HS-27A (cell line): ENCODE measurements at regions not wholly inside any gene's neighbourhood (a gene's known extent, or its start where the extent isn't known, plus 50 kb on each side); places are given as distances from the start of the nearest gene placed in this dataset.

Source experiments
- DNase-seq: peaks from one replicate; pipeline ENCODE4 v3.0.0-alpha.2; 2012; ENCODE audit warnings: low read depth, missing footprints

DNA sequence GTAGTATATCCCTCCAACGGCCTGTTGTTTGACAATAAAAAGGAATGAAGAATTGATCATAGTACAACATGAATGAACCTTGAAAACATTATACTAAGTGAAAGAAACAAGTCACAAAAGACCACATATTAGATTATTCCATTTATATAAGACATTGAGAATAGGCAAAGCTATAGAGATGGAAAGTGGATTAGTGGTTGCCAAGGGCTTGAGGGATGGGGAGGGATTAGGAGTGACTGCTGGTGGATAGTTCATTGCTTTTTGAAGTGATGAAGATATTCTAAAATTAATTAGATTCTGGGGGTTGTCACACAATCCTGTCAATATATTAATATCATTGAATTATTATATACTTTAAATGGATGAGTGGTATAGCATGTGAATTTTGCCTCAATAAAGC is 142.5 kb upstream of the DPT start:
- DNase-seq = no peak

DNA sequence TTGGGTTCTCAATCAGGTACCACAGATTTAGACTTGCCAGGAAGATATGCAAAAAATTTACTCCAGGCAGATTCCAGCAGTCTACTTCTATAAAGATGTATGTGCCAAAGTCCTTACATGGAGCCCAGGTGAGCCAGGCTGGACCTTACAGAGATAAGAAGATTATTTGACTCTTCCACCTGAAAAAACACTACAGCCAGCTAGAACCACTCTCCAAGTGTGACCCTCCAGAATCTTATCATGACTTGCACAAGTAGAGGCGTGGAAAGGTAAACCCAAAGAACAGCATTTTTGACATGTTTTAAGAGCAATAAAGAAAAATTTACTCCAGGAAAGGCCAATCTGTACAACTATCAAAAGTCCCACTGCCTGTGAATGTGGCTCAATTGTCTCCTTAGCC is 146.8 kb upstream of the DPT start:
- DNase-seq = no peak

DNA sequence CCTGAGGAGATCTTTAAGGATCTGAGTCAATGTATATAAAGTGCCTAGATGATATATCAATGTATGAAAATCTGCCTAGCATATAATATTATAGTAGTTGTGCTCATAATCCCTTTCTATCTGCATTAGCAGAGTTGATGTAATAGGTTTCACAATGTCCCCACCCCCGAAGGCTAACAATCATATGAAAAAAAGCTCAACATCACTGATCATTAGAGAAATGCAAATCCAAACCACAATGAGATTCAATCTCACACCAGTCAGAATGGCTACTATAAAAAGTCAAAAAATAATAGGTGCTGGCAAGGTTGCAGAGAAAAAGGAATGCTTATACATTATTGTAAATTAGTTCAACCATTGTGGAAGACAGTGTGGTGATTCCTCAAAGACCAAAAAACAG is 147.8 kb upstream of the DPT start:
- DNase-seq = no peak

DNA sequence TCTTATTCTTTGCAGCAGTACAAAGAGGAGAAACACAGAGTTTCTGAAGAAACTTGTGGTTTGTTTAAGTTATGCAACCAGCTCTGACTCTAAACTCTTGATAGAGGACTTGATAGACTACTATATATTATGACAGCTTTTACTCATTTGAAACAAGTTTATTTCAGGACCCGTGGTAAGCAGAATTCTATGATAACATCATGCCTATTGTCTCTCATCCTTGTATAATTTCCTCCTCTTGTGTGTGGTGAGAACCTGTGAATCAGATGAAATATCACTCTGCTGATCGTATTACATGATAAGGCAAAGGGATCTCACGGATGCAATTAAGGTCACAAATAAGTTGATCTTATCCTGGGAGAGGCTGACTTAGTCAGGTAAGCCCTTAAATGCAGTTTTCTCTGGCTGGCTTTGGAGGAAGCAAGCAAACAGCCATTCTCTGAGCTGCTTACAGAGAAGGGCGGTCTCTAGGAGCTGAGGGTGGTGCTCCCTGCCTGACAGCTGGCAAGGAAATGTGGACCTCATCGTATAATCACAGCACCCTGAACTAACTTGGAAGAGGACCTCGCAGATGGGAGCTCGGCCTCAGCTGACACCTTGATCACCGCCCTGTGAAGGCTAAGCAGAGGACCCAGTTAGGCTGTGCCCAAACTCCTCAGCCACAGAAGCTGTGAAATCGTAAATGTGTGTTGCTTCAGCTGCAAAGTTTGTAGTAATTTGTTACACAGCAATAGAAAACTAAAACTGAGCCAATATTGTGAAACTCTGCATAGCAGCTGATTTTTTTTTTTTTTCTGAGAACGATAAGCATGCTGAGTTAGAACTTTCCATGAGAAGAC is 151.1 kb upstream of the DPT start:
- DNase-seq = no peak

DNA sequence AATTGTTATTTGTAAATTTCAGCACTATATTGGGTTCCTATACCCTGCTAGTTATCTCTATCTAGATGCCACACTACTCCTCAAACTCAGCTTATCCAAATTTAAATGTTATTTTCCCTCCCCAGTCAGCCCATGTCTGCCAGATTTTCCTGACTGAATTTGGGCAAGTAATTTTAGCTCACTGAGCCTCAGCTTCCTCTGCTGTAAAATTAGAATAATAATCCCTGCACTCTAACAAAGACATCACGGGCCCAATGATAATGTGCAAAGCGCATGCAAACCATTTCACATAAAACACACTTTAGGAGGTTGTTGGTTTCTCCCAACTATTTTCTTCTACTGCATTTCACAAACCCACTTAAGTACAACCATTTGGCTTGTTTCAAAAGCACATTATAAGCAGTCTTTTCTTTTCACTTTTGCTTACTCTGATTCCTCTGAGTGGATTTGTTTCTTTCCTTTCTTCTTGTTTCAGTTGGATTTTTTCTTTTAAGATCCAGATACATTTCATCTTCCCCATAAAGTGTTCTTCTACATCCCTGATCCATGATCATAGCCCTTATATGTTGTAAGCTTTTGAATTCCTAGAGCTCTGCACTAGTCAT is 152.8 kb upstream of the DPT start:
- no peak for DNase-seq

DNA sequence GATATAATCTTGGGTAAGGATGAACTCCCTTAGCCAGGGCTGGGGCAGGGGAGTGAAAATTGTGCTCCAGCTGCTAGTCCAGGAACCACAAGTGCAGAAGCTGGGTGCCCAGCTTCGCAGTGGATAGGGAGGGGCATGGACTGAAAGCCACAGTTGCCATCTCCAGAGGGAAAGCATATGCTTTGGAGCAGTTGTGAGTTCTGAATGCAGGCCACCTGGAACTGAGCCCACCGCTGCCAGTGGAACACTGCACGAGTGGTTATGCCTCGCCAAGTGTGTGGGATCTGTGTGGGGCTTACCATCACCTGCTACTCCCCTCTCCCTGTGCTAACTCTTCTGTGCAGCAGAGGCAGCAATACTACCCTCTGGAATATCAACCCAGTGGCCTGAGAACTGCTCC is 158.4 kb upstream of the DPT start:
- DNase-seq = no peak

DNA sequence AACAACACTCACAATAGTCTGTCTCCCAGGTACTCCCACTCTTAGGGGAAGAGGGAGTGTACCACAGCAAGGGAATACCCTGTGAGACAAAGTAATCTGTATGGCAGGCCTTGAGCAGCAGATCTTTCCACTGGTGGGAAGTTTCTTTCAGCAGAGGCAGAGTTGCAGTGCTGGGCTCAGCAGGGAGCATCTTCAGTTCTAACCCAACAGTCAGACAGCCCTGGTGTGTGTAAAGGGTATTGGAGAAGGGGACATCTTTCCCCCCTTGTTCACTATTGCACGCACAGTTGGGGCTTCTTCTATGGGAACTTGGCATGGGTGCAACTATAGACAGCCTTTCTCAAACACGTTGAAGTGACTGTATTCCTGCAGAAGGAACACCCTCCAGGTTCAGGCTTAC is 159.4 kb upstream of the DPT start:
- no peak for DNase-seq

DNA sequence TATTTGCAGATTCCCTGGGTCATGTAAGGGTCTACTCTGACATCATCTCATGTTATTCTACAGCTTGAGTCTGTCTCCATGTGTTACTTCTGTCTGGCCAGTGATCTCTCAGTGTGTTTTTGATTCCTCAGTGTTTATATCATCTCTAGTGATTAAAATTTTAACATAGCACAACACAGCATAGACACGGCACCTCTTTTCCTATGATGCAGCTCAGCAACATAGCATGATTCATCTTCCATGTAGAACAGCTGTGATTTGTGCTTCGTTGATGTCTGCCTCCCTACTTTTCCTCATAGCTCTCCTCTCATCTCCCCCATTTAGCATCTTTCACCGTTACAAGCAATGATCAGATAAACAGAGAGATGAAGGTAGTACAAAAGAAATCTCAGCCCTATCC is 163.9 kb upstream of the DPT start:
- DNase-seq = no peak

DNA sequence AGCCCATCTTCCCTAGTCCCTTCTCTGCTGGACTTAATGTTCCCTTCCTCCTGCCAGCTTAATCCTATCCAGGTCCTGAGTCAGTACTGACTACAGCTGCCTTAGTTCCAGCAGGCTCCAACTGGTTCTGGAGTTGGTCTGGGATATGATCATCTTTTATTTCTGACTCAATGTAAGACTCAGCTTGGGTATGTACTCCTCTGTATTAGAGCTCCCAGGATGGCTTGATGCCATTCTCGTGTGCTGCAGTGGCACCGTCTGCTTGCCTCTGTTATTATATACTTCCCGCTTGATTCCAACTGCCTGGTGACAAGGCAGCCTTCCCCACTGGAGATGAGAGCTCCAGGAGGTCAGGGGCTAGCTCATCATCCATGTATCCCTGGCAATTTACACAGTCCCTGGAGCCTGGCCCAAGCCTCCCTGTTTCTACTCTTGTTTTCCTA is 164.4 kb upstream of the DPT start:
- DNase-seq = no peak

DNA sequence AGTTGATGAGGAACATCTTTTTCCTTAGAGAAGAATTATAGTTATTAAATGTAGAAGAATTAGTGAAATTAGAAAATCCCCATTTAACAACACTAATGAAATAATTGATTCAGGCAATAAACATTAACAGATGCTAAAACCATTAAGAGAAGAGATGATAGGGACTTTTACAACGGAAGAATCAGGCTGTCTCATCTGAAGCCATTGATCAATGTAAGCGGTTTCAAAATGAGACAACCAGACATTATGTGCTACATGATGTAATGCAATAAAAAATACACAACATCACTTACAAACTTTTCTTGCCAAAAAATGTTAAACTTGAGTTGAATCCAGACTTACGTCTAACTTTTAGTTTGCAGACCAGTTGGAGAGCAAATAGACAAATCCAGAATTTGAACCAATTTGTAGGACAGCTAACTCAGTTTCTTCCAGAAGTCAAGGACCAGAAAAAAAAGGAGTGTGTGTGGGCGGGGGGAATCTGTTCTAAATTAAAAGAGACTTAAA is 165.4 kb upstream of the DPT start:
- DNase-seq = no peak

DNA sequence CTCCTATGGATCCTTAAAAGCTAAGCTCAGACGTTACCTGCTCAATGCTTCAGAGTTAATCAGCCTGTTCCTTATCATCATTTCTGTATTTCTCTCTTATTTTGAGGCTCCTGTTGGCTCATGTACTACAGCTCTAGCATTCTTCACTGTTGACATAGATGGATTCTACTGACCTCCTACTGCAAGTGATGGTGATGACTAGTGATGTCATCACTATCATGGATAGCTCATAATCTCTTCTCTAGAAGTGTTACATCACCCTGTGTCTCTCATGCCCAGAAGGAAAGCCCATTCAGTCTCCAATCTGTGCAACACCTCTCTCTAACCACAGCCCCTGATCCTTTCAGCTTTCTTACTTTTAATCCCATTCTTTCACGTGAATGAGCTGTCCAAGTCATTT is 168.2 kb upstream of the DPT start:
- DNase-seq = no peak

DNA sequence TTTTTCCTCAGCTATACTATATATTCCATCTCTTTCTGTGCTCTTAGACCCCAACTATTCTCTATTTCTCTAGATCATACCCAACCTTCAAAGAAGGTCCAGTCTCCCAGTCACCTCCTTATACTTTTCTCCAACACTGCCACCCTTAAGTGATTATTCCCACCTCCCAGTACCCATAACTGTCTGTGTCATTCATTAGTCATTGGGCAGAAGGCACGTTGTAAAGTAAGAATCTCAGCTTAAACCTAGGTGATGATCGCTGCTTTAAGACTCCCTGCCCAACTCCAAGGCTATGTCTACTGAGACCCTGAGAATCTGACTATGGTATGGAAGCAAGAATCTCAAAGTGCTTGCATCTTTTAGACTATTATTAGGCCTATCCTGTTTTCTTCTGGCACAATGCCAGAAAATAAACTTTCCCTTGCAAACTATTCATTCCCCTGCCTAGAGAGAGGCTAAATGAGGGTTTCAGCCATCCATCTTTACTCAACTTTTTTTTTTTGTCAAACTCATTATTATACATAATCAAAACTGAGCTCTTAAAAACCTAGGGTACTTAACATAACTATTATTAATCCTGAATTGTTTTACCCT is 174.3 kb upstream of the DPT start:
- no peak for DNase-seq

DNA sequence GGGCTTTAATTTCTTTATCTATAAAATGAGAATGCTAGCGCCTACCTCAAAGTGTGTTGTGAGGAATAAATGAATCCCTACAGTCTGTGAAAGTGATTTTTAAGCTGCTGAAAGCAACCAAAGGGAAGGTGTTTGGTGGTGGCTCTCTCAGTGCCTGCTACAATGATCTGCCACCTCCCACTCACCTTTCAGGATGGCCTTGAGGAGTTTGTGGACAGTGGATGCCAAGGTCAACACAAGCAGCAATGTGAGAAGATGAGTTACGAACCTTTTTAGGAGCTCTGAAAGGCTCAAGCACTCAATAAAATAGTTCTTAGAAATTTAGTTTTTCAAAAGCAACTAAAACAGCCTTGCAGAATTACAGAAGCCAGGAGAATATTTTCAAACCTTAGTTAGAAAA is 176.6 kb upstream of the DPT start:
- no peak for DNase-seq

DNA sequence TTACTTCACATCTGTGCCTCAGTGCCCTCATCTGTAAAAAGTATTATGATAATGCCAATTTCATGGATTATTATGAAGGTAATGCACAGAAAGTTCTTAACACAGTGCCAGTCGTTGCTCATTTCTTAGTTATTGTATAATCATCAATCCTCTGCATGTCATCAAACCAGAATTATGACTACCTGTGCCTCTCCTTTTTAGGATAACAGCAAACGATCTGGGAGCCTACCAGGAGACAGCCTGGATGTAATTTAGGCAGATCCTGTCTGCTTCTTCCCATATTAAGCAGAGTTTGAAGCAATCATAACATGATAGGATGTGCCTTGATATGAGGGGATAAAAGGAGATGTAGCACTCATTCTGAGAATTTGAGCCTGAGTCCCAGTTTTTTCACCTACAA is 177.4 kb upstream of the DPT start:
- no peak for DNase-seq

DNA sequence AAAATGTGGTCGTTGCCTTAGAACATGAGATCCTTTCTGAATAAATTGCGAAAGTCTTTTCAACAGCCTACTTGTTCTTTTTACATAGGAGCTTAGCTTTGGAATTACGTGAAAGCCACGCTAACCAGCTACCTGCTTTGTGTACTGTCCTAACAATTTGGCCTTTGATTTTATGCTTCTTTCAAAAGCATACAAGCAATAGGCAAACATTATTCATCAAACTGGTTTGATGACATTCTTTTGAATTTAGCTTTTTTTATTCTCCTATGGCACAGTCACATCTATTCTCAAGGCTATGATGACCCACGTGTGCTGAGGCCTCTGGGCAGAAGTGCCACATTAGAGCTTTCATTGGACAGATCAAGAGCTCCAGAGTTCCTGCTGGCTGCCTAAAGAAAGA is 178.0 kb upstream of the DPT start:
- no peak for DNase-seq

DNA sequence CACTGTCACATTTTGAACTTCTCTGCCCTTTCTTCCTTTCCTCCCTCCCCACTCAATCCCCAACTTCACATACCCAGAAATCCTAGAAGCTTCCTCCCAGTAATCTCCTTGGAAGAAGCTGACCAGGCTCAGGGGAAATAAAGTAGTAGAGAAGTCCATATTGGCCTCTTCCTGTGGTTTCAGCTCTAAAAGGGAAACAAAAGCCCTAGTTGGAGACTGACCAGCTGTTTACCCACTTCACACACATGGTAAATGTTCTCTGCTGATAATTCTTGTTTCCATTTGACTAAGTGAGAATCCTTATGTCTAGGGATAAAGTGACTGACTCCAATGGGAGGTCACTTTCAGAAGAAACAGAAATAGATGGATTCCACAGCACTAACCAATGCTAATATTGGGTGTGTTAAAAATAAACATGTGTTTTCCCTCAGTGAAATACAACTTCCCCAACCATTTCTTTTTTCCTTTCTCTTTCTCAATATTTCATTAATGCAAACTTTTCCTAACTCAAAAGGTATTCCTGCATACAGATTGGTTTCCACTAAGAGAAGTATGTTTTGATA is 178.9 kb upstream of the DPT start:
- no peak for DNase-seq

DNA sequence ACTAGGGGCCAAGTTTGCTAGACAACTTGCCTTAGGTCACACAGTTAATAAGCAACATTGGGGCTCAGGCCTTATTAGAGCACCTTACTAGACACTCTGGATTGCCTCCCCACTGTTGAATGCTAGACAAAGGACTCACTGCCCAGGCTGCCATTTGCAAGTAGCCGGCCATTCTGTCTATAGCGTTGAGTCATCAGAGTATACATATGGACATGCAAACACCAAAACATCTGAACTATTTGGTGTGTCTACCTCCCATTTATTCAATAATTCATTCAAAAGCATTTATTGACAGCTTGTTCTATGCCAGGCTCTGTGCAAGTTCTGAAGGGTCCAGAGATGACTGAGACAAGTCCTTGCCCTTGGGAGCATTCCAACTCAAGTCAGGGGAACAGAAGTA is 181.4 kb upstream of the DPT start:
- DNase-seq = no peak

DNA sequence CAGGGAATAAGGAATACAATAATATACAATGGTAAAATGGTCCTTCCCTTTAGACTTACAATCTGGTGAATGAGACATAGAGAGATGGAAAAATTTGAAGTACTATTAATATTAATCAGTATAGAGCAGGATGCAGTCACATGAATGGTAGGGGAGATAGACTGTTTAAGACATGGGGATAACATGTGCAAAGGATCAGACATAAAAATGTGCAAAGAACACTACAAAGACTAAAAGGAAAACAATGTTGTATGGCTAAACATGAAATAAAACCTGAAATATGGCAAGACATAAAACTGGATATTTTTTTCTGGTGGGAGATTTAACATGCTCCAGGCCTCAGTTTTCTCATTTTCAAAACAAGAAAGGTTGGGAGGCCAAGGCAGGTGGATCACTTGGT is 182.4 kb upstream of the DPT start:
- no peak for DNase-seq

DNA sequence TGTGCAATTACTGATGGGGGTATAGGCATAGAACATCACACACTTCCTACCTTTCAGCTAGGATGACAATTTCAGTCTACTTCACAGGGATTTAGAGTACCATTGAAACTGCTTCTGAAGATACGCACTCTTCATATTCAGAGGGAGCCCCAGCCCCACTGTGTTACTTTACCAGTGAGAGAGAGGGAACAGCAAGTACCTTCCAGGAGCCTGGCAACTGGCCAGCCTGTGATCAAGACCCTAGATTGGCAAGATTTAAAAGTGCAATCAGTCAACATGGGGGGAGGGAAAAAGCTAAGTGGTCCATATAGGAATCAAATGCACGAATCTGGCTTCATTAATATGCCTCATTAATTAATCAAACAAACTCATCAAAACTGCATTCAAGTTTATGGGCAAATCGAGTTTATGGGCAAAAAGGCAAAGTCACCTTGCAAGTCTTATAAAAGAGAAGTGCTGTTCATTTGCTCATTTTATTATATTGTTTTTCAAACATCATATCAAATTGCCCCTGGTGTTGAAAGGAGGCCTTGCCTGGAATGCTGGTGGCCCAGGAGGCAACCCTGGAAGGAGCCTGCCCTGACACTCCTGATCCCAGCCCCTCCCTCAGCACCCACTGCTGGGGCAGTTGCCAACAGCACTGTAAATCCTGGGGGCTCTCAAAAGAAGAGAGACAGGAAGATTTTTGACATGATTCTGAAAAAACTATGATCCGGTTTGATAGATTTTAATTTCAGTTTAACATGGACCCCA is 184.9 kb upstream of the DPT start:
- no peak for DNase-seq

DNA sequence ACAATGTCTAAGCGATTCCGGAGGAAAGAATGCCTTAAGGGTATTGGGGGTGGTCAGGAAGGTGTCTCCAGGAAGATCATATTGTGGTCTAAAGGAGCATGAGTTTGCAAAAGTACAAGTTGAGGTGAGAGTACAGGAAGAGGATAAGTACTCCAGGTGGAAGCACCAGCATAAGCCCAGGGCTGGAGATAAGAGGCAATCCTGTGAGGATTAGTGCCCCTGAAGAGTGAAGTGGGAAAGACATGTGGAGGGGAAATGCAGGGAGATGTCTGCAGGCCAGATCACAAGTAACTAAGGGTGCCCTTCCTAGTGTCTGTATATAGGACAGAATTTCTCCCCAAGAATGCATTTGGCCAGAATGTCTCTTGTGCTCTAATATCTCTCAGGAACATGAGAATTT is 188.3 kb upstream of the DPT start:
- DNase-seq = no peak

DNA sequence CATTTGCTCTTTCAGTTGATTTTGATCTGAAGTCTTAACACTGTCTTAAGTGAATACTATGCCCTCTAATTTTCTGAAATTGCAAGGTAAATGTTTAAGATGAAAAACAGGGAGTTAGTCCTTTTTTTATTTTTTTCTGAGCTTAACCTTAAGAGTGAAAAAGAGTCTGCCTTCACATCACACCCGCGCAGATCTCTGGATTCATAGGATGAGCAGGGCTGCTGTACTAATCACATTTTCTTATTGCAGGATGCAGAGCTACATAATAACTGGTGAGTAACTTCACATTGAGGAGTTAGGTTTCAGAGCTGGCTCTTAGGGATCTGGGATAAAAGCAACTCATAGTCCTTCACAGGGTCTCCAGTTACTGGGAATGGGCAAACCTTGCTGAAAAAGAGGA is 188.7 kb upstream of the ATP1B1 start:
- DNase-seq = no peak
